GM19240 (cell line): ENCODE measurements at regions not wholly inside any gene's neighbourhood (a gene's known extent, or its start where the extent isn't known, plus 50 kb on each side); places are given as distances from the start of the nearest gene placed in this dataset.
"Not testable (repeated sequence)": the region's sequence is repeated elsewhere in the genome, so short reads cannot be mapped to it uniquely, and the experiment has no call there.

Experiments
- DNase-seq: peaks from one replicate; pipeline ENCODE4 v3.0.0; 2011; ENCODE audit warnings: low spot score; ENCODE audit not compliant: insufficient read length

DNA sequence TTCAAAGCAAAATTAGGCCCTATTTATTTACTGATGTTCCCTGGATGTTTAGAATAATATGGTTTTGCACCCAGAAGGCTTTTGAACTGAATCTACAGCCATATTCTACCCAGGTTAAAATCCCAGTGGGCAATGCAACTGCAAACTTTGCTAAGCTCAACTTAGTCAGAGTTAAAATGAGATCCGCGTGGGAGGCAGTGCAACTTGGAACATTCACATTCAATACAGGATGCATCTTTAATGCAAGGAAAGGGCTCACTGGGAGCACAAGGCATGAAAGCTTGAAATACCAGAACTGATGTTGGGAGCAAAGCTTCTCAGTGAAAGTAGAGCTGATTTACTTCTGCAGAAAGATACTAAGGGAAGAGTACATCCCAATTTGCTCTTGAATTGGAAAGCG is 281.2 kb upstream of the DEFB112 start:
- DNase-seq, result no peak

DNA sequence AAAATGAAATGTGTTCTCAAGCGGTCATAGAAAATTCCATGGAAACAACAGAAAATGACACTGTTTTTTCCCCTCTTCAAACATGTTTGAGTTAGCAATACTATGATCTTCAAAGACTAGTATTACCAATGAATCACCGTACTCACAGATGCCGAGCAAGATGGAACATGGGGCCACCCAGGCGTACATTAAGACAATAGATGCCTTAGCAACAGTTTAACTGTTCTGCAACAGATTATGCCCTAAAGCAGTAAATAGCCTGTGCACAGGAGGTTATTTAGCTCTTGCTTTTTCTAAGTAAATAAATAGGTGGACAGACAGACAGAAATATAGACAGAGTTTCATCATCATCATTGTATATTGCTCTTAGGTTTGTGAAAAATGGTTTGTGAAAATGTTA is 284.0 kb upstream of the DEFB112 start:
- DNase-seq, result no peak

DNA sequence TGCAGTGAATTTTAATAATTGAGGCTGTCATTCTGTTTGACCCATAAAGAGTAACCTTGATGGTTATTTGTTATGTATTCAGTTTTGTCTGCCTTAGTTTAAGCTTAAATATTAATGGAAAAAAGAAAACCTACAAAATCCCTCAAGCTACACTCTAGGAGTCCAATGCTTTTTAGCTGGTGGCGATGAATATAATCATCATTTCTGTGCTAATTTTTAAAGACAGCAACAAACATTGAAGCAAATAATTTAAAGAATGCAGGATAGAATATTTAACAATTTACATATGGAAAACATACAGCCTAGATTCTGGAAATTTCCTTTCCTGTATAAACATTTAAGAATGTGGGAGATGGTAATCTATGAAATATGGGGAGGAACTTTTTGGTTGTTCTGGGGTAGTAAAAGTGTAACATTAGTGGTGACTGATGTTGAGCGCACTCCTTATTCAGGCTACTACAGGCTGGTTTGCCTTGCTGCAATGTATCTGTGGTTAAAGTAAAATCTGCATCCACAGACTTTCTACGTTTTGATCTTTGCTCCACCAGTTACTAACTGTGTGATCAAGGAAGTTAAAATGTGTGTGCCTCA is 287.9 kb upstream of the DEFB112 start:
- no peak for DNase-seq

DNA sequence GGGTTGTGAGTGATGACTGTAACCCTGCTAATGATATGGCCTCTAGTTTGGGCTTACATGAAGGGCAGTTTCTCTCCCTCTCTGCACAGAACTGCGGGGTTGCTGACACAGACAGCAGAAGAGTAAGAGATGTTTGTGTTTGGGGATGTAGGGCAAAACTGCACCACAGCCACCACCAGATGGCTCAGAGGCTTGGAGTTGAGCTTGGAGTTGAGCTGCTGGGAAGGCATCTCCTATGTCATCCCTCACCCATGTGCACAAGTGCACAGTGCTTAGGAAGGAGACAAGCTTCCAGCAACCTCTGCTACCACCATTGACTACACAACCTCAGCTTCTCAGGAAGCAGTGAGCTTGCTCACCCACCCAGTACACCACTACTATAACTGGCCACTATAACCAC is 303.9 kb upstream of the DEFB112 start:
- DNase-seq, result no peak

DNA sequence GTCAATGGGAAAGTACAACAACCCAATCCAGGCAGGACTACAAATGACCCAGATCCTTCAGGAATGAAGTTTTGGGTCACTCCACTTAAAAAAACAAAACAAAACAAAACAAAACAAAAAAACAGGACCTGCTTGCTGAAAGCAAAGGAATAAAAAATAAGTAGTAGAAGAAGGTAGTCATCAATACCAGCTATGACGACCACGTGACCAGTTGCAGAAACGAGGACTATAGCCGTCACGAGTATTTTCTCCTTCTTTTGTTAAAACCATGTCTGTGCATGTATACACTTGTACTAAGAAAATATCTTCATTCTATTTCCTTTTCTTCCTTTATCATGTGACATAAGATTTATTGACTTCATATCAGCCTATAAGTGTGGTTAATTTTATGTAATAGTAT is 308.4 kb upstream of the DEFB112 start:
- DNase-seq, result no peak

DNA sequence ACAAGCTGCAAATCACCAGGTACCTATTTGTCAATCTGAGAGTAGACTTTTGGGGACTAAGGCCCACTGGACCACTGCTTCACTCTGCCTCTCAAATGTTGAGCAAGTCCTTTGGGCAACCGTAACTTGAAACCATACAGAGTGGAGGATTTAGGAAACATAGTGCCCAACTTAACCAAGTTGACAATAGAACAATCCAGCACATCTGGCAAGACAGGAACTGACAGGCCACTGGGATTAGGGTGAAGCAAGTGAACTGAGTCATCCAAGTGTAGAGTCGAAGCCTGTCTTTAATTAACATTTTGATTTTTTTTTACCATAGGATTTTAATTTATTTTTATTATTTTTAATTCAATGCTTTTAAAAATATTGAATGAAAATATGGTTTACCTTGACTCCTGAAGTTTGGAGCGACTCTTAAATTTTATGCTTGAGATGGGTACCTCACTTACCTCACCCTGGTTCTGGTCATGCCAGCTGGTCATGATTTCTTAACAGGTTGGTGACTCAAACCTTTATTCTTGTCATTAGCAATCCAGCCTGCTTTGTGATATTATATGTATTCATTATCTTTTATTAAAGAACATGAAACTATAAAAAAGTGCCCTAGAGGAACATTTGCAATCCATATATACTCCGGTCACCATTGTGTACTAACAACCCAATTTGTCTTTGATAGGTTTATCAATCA is 312.1 kb upstream of the DEFB112 start:
- DNase-seq, result no peak

DNA sequence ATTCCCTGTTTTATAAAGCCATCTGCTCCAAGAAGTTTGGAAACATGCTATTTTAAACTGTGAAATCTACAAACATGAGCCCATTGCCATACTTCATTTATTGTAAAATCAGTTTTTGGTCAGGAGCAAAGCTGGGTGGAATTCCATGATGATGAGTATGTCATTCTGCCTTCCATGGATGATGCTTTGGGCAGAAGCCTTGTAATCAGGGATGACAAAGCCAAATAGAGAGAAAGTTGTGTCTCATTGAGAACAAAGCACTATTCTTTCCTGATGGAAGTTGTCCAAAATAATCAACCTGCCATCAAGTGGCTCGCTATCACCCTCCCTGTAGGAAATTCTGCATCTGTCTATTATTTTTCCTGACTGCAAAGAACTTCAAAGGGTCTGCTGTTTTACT is 313.0 kb upstream of the DEFB112 start:
- DNase-seq, result no peak

DNA sequence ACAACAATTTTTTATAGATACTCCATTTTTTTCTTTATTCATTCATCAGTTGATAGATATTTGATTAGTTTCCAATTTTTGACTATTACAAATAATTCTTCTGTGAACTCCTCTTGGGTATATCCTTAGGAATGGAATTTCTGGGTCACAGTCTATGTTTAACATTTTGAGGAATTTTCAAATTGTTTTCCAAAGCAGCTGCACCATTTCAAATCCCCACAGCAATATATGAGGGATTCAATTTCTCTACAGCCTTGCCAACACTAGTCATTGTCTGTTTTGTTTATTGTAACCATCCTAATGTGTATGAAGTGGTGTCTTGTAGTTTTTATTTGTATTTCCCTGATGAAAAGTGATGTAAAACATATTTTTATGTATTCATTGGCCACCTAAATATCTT is 320.3 kb upstream of the DEFB112 start:
- DNase-seq, result no peak

DNA sequence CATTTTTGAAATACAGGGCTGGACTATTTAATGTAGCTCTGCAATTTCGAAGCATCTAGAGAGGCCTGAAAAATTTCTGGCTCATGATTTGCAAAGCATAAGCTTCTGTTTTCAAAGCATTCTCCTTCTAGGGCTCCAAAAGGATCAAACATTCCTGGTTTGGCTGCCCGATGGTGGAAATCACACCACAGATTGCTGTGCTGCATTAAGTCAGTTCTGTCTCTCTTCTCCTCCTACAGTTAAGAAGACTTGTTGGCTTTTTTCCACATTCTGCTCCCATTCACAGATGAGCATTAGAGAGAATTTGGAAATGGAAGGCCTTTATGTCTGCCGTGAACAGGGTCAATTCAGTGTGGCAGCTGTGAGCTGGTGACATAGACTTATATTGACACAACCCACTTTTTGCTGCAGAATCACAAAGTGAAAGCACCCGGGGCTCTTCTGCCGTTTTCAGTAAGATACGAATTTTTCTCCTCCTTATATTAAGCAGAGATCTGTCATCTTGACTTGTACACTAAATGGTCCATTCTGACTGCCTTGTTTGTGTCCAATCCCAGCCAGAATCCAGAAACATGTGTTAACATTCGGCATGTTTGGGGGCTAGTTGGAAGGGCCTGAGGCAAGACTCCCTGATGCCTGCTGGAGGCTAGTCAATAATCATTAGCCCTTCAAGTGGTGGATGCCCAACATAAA is 330.8 kb upstream of the DEFB112 start:
- no peak for DNase-seq

DNA sequence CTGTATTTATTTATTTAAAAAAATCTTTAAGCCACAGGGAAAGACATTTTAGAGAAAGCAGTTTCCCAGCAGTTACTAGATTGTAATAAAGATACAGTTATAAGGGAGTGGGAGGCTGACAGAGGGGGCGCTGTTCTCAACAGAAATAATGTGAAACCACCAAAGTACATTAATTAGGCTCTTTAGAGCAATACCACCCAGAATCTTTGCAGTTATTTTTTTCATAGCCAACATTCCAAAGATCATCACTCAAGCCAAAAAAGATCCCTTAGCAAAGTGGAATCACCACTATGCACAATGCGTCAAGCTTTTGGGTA is 331.3 kb upstream of the DEFB112 start:
- DNase-seq, result no peak

DNA sequence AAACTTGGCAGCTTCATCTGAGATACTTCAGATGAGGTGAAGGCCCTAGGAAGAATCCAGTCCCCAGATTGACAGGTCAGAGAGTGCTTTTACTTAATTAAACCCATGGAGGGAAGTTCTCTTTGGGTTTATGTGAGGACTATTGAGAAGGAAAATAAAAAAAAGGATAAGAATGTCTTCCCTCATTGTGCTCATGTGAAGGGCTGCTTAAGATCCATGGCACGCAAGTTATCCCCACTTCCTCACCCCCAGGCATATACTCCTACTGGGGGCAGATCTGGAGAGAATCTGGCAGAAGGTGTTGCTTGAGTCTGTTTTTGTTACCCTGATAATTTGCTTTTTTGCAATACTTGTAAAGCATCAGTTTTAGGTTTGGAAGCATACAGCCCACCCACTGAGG is 322.9 kb upstream of the TFAP2D start:
- no peak for DNase-seq

DNA sequence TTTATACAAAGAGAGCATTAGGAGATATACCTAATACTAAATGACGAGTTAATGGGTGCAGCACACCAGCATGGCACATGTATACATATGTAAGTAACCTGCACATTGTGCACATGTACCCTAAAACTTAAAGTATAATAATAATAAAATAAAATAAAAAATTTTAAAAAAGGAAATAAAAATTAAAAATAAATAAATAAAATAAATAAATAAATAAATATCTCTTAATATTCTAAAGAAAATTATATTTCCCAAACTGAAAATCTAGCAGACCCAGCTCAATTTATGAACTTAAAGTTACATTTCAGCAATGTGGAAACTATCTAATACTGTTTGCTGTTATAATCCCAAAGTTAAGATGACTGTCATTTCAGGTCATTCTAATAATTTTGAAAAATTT is 319.2 kb upstream of the TFAP2D start:
- not testable (repeated sequence) for DNase-seq

DNA sequence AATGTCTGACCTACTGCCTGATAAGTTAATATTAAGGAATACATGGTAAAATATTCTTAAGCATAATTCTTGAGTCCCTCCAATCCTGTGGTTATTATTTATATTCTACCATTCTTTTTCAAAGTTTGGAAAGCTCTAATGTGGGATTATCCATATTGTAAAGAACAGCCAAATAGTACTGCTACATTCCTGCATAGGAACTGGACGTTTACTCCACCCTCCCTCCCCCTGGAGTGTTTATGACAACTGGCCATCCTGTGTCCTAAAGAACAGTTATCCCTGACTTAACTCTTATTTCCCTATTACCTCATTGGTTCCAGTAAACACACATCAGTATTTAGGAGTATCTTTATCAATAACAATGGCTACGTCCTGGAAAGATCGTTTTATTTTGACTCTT is 308.7 kb upstream of the TFAP2D start:
- DNase-seq, result no peak

DNA sequence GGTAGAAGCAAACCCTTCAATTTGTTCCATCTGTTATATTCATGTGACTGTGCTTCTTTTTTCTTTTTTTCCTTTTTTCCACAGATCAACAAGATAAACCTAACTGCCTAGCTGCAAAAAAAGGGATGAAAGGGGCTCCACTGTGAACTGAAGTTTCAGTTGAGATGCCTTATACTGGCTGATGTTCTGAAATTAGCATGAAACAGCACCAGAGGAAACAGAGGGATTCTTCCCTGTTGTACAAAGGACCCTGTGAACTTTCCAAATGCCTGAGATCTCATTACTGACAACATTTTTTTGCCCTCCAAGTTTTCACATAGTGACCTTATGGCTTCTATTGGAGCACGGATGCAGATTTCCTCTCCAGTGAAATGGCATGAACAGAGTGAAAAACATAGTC is 302.7 kb upstream of the TFAP2D start:
- no peak for DNase-seq

DNA sequence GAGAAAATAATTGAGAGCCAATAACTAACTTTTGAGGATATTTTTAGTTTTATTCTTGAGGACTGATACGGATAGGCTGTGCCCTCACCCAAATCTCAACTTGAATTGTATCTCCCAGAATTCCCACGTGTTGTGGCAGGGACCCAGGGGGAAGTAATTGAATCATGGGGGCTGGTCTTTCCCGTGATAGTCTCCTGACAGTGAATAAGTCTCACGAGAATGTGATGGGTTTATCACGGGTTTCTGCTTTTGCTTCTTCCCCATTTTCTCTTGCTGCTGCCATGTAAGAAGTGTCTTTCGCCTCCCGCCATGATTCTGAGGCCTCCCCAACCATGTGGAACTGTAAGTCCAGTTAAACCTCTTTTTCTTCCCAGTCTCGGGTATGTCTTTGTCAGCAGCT is 292.3 kb upstream of the TFAP2D start:
- not testable (repeated sequence) for DNase-seq

DNA sequence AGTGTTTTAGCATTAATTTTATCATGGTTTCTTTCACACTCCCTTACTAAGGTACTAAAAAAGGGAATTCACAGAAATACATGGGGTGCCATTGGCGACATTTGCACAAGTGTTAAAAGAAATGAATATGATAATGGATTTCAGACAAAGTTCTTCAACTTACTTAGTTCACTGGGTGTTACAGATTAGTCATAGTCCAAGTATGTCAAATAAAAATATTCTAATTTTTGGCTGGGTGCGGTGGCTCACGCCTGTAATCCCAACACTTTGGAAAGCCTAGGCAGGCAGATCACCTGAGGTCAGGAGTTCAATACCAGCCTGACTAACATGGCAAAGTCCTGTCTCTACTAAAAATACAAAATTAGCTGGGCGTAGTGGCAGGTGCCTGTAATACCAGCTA is 286.1 kb upstream of the TFAP2D start:
- no peak for DNase-seq

DNA sequence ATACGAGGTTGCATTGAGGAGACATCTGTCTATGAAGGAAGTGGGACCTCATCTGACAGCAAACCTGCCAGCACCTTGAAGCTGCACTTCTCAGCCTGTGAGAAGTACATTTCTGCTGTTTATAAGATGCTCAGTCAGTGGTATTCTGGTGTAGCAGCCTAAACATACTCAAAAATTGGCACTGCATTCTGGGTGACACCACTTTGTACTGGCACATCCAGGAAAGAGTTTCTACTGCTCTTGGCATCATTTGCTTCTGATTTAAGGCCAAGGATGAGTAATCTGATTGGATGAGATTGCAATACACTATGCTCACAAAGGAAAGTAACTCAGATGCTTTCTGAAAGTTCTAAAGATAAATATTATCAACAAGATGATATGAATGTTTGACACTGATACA is 275.4 kb upstream of the TFAP2D start:
- no peak for DNase-seq

DNA sequence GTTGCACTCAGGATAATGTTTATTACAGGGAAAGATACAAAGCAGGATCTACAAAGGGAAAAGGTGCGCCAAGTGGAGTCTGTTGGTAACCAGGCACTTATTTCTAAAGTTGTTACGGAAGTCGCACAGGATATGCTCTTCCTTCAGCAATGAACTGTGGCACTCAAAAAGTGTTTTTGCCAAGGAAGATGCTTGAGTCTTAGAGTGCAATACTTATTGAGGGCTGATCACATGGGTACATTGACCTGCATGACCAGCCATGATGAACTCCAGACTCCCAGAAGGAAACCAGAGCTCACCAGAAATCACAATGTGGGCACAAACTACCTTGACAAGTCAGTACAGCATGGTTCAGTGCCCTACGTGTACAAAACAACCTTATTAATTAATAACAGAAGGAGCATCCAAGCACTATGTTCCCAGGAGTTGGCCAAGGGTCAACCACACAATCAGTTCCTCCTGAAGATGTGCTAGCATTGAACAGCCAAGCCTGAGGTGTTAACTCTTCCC is 270.7 kb upstream of the TFAP2D start:
- no peak for DNase-seq

DNA sequence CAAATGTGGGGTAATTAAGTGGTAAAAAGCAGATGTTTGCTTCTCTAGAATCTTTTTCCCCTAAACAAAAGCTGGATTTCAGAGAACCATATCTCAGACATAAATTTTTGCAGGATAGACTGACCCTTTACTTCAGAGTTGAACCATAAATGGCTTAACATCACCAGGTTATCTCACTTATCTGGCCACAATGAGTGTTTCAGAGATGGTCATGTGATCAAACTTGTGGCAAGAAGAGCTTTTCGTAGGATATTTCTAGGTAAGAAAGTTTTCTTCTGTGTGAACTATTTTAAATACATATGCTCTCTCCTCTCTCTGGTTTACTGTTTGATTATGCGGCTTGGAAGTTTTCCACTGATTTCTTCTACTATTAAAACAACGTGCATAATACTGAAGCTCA is 270.2 kb upstream of the TFAP2D start:
- no peak for DNase-seq

DNA sequence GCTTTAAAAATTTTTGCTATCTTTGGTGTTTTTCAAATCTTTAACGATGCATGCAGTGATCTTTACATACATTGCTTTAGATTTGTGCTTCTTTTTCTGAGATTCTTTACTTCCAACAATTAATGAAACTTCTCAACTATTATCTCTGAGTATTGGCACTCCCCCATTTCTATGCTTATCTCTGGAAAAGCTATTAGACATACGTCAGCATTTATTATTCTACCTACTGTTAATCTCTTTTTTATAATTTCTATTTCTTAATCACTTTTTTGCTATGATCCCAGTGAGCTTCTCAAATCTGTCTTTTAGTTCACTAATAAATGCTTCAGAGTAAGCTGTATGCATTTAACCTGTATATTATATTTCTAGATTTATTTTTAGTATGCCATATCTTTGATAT is 264.2 kb upstream of the TFAP2D start:
- no peak for DNase-seq

DNA sequence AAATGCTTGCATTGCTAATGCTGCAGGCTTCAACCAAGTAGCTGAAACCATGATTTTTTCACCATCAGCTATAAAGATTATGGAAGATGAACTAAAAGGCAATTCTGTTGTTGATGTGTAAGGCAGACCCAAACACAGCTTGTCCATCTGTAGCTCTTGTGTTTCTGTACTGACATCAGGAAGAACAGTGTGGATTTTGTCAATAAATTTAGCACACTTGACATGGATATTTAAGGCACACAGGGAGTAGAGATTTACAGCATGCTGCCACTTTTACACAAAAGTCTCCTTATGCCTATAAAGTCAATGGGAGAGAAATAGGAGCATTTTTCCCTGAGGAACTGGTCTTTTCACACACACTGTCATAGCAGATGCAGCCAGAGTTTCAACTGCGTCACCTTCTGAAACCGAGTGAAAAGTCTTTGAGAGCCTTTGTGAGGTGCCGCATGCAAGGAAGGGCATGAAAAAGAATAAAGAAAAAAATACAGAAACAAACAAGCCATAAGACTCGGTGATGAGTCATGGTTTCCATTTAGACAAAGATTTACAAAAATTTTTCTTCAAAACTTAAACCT is 261.4 kb upstream of the TFAP2D start:
- no peak for DNase-seq

DNA sequence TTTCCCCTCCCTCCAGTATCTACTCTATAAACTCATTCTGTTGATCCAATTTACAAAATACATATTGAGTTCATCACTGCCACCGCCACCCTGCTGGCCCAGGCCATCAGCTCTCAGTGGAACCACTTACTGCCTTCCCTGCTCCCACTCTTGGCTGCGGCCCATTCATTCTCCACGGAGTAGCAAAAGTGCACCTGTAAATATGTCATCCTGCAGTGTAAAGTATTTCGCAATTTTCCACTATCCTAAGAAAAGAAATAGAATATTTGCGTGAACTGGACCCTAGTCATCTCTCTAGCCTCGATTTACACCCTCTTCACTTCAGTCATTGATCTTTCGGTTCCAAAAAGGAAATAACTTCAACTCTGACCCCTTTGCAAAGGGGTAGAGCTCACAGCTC is 258.3 kb upstream of the TFAP2D start:
- DNase-seq, result no peak

DNA sequence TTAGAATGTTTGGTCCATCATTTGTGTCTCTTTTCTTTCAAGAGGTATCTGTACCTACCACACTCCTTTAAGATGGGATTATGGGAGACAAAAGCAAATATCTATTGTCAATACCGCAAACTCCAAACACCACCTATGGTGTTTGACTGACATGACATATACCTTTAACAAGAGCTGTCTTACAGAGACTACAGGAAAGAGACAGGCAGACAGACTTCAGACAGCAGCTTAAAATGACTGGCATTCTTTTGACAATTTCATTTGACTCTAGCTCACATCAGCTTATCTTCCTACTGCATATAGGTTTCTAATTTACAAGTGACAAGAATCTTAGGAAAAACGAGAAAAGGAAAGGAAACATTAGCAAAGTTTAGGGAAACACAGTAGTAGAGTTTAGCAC is 256.0 kb upstream of the TFAP2D start:
- DNase-seq, result no peak
